ENCODE measurements at regions not wholly inside any gene's neighbourhood (a gene's known extent, or its start where the extent isn't known, plus 50 kb on each side); places are given as distances from the start of the nearest gene placed in this dataset.

DNA sequence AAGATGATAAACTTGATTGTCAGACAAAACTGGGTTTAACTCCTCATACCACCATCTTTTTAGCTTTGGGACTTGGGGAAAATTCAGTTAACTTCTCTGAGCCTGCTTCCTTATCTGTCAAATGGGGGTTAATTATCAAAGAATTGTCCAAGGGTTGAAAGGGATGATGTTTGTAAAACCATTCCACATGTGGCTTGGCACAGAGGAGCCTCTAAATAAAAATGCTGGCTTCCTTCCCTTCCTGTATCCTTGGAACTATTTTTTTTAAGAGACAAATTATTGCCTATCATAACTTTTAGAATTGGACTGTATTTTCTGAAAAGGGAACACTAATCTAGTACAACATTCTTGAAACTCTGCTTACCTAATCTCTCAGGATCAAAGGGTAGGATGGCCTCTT, 143.4 kb upstream of the USP24 start:
- no peaks in the 10 kb centered on the region for H3K79me2 ChIP-seq (ENCODE audit: control insufficient read depth, insufficient read depth, low read length)
- BruUV-seq (replicated peaks), result no TSS peak
- POLR2A ChIA-PET, result no interaction called here
- H3K9me3 ChIP-seq (replicated peaks; ENCODE audit: control insufficient read depth, insufficient read depth, low read length), result no peaks in the 10 kb centered on the region
- RAD21 ChIA-PET (ENCODE audit: unreplicated experiment), result no interaction called here
- SMC1A ChIA-PET (ENCODE audit: uncharacterized antibody, unreplicated experiment), result no interaction called here
- no peak overlapping the region for H3K4me2 ChIP-seq (ENCODE audit: control insufficient read depth, insufficient read depth)
- H4K20me1 ChIP-seq (ENCODE audit: control insufficient read depth, insufficient read depth), result no peaks in the 10 kb centered on the region
- no peak overlapping the region for H3K9ac ChIP-seq (ENCODE audit: control insufficient read depth, insufficient read depth, low read length)
- in situ Hi-C loops (cut with MboI) (no loop called here), intact Hi-C loops (cut with micrococcal nuclease; ENCODE audit: unreplicated experiment) (no loop called here)
- no peak overlapping the region for H2AFZ ChIP-seq (ENCODE audit: control insufficient read depth, low read depth, low read length)
- no peak overlapping the region for H3K27ac ChIP-seq (ENCODE audit: control insufficient read depth, insufficient read depth)
- H3K4me1 ChIP-seq (ENCODE audit: control insufficient read depth, insufficient read depth, low read length), result no peaks in the 10 kb centered on the region
- ATAC-seq, result no peak
- H3K27me3 ChIP-seq (replicated peaks in 1 of 2; ENCODE audit: control insufficient read depth in 2 of 2, insufficient read depth in 2 of 2, low read length in 1 of 2), result no peaks in the 10 kb centered on the region
- H3K4me3 ChIP-seq, result no peak overlapping the region
- no peak for FAIRE-seq
- CTCF ChIA-PET, result interaction anchor here (1.2 to 9.4 kb wide), 4 partner anchors 16 to 1350 kb away, joined by 3 to 63 read pairs (median 4); no protein-coding TSS in a partner anchor
- DNase-seq (ENCODE audit: low read depth, low spot score), result no peak
- no peaks in the 10 kb centered on the region for H3K36me3 ChIP-seq (ENCODE audit: control insufficient read depth in 2 of 2, insufficient read depth in 2 of 2, low read length in 1 of 2)
- TF ChIP-seq PML (IDR thresholded peaks at IDR 0.05; ENCODE audit: low read length) (no peak), ZBTB4 (CRISPR knock-in tag; IDR thresholded peaks at IDR 0.05) (no peak), SUZ12 (IDR thresholded peaks at IDR 0.05; ENCODE audit: unreplicated experiment) (no peak), USF1 (IDR thresholded peaks at IDR 0.05; ENCODE audit: borderline replicate concordance, extremely low read length, insufficient read depth, low read depth, low read length) (no peak), SREBF1 (IDR thresholded peaks at IDR 0.05; ENCODE audit: low read length) (no peak), ZNF207 (IDR thresholded peaks at IDR 0.05; ENCODE audit: borderline replicate concordance) (no peak), SIX5 (IDR thresholded peaks at IDR 0.05; ENCODE audit: low read depth, low read length, severe bottlenecking) (no peak), ASH2L (IDR thresholded peaks at IDR 0.05; ENCODE audit: borderline replicate concordance, low read depth) (no peak), SRF (IDR thresholded peaks at IDR 0.05; ENCODE audit: low read depth in 2 of 2, low read length in 2 of 2) (no peak), MLLT1 (IDR thresholded peaks at IDR 0.05) (no peak), NRF1 (conservative IDR thresholded peaks at IDR 0.05; ENCODE audit: low read depth, low read length) (no peak), ZZZ3 (IDR thresholded peaks at IDR 0.05; ENCODE audit: control insufficient read depth, insufficient read length, low read depth) (no peak), MYC (IDR thresholded peaks at IDR 0.05; ENCODE audit: insufficient read depth, insufficient read length, insufficient replicate concordance, low read length, severe bottlenecking) (no peak), ZNF687 (IDR thresholded peaks at IDR 0.05) (no peak)
